Colonic mucosa (tissue), 4 donors: ENCODE measurements at regions not wholly inside any gene's neighbourhood (a gene's known extent, or its start where the extent isn't known, plus 50 kb on each side); places are given as distances from the start of the nearest gene placed in this dataset.

Experiments
- DNase-seq: peaks from one replicate; pipeline ENCODE4 v3.0.0-alpha.2; 2020
- H3K27ac ChIP-seq: fragments of 200-600 bp; one replicate; pipeline ENCODE4 v1.8.0; 2021
- H3K27me3 ChIP-seq: fragments of 200-600 bp; one replicate; pipeline ENCODE4 v1.8.0; 2021
- H3K36me3 ChIP-seq: fragments of 200-600 bp; one replicate; pipeline ENCODE4 v1.8.0; 2021
- H3K4me1 ChIP-seq: fragments of 200-600 bp; one replicate; pipeline ENCODE4 v1.8.0; 2021; ENCODE audit warnings: mild to moderate bottlenecking
- H3K4me3 ChIP-seq: fragments of 200-600 bp; one replicate; pipeline ENCODE4 v1.8.0; 2021
- H3K9ac ChIP-seq, 2 donors: one replicate each; pipeline ENCODE4 v1.7.0; 2013; ENCODE audit warnings: control low read depth in 2 of 2, low read depth in 2 of 2, low read length in 2 of 2
- H3K9me3 ChIP-seq: fragments of 200-600 bp; one replicate; pipeline ENCODE4 v1.8.0; 2021
- CTCF ChIP-seq: fragments of 200-600 bp; IDR thresholded peaks from one replicate; pipeline ENCODE4 v1.8.0; 2022; ENCODE audit warnings: antibody characterized with exemption, mild to moderate bottlenecking
- intact Hi-C: fragments of 100-400 bp; cut with DNase I; formaldehyde crosslinking; loops from one replicate; pipeline ENCODE4 v1.14.1; 2022
- donor health status: healthy.
- donor health status: DM: no; HTN: no; CAD: no.
- donor health status: DM: no; HTN: no; CAD: no.

GRCh38 chr2:217738061-217738460 lies 264.7 kb downstream of the TNS1 start:
- no peaks in the 10 kb centered on the region for H3K4me1 ChIP-seq
- no peaks in the 10 kb centered on the region for H3K9me3 ChIP-seq
- no peak overlapping the region for H3K4me3 ChIP-seq
- DNase-seq: no peak
- no peak overlapping the region for H3K9ac ChIP-seq
- no peaks in the 10 kb centered on the region for H3K27me3 ChIP-seq
- no peaks in the 10 kb centered on the region for H3K36me3 ChIP-seq
- intact Hi-C loops: no loop called here
- TF ChIP-seq CTCF: no peak
- H3K27ac ChIP-seq: no peak overlapping the region

GRCh38 chr2:217736776-217737550 lies 265.8 kb downstream of the TNS1 start:
- H3K27ac ChIP-seq: no peak overlapping the region
- H3K27me3 ChIP-seq: no peaks in the 10 kb centered on the region
- intact Hi-C loops: no loop called here
- H3K9ac ChIP-seq: no peak overlapping the region
- H3K36me3 ChIP-seq: no peaks in the 10 kb centered on the region
- no peak overlapping the region for H3K4me3 ChIP-seq
- H3K4me1 ChIP-seq: no peaks in the 10 kb centered on the region
- TF ChIP-seq CTCF: no peak
- no peak for DNase-seq
- H3K9me3 ChIP-seq: no peaks in the 10 kb centered on the region

- Histone ChIP-seq H3K27ac (no peak overlapping the region), H3K9me3 (no peaks in the 10 kb centered on the region), H3K9ac (no peak overlapping the region), H3K4me3 (no peak overlapping the region), H3K36me3 (no peaks in the 10 kb centered on the region), H3K27me3 (no peaks in the 10 kb centered on the region), H3K4me1 (no peaks in the 10 kb centered on the region)
- no peak for DNase-seq
- intact Hi-C loops: no loop called here
- no peak for TF ChIP-seq CTCF
Observed at GRCh38 chr2:217735899-217736298, 266.9 kb downstream of the TNS1 start.

- Histone ChIP-seq H3K27ac (no peak overlapping the region), H3K27me3 (no peaks in the 10 kb centered on the region), H3K9me3 (no peaks in the 10 kb centered on the region), H3K9ac (no peak overlapping the region), H3K4me3 (no peak overlapping the region), H3K36me3 (no peaks in the 10 kb centered on the region), H3K4me1 (no peaks in the 10 kb centered on the region)
- no peak for TF ChIP-seq CTCF
- no peak for DNase-seq
- intact Hi-C loops: no loop called here
Observed at GRCh38 chr2:217735034-217735433, 267.8 kb downstream of the TNS1 start.

- H3K27ac ChIP-seq: no peak overlapping the region
- TF ChIP-seq CTCF: no peak
- no peaks in the 10 kb centered on the region for H3K4me1 ChIP-seq
- H3K9ac ChIP-seq: no peak overlapping the region
- H3K9me3 ChIP-seq: no peaks in the 10 kb centered on the region
- no peak for DNase-seq
- H3K27me3 ChIP-seq: no peaks in the 10 kb centered on the region
- intact Hi-C loops: no loop called here
- H3K36me3 ChIP-seq: no peaks in the 10 kb centered on the region
- no peak overlapping the region for H3K4me3 ChIP-seq
Observed at GRCh38 chr2:217733461-217733860, 269.3 kb downstream of the TNS1 start.
